ENCODE measurements at regions not wholly inside any gene's neighbourhood (a gene's known extent, or its start where the extent isn't known, plus 50 kb on each side); places are given as distances from the start of the nearest gene placed in this dataset.
A peak's percentile ranks its signal among the peaks of the same experiment; 100 is the strongest.
"Not testable (repeated sequence)": the region's sequence is repeated elsewhere in the genome, so short reads cannot be mapped to it uniquely, and the experiment has no call there.

DNA sequence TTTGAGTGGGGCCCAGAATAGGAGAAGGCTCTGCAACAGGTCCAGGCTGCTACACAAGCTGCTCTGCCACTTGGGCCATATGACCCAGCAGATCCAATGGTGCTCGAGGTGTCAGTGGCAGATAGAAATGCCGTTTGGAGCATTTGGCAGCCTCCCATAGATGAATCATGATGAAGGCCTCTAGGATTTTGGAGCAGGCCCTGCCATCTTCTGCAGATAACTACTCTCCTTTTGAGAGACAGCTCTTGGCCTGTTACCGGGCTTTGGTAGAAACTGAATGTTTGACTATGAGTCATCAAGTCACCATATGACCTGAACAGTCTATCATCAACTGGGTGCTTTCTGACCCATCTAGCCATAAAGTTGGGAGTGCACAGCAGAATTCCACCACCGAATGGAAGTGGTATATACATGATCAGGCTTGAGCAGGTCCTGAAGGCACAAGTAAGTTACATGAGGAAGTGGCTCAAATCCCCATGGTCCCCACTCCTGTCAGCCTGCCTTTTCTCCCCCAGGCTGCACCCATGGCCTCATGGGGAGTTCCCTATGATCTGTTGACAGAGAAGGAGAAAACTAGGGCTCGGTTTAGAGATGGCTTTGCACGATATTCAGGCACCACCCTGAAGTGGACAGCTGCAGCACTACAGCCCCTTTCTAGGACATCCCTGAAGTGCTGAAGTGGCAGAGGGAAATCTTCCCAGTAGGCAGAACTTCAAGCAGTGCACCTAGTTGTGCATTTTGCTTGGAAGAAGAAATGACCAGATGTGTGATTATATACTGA, 971.4 kb downstream of the MCTP2 start:
- no peak for DNase-seq

DNA sequence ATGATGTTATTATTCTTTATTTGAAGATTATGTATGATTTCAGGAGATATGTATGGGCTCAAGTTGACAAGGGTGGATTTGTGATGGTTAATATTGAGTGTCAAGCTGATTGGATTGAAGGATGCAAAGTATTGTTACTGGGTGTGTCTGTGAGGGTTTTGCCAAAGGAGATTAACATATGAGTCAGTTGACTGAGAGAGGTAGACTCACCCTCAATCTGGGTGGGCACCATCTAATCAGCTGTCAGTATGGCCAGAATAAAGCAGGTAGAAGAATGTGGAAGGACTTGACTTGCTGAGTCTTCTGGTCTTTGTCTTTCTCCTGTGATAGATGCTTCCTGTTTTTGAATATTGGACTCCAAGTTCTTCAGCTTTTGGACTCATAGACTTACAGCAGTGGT, 973.7 kb downstream of the MCTP2 start:
- no peak for DNase-seq

DNA sequence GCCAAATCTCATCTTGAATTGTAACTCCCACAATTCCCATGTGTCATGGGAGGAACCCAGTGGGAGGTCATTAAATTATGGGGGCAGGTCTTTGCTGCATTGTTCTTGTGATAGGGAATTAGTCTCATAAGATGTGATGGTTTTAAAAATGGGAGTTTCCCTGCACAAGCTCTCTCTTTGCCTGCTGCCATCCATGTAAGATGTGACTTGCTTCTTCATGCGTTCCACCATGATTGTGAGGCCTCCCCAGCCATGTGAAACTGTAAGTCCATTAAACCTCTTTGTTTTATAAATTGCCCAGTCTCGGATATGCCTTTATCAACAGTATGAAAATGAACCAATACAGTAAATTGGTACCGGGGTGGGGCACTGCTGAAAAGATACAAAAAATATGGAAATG, 974.5 kb downstream of the MCTP2 start:
- not testable (repeated sequence) for DNase-seq

DNA sequence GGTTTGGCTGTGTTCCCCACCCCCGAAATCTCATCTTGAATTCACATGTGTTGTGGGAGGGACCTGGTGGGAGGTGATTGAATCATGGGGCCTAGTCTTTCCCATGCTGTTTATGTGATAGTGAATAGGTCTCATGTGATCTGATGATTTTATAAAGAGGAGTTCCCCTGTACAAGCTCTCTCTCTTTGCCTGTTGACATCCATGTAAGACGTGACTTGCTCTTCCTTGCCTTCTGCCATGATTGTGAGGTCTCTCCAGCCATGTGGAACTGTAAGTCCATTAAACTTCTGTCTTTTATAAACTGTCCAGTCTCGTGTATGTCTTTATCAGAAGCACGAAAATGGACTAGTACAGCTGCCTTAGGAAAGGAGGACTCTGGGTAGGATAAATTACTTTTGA, 976.7 kb downstream of the MCTP2 start:
- no peak for DNase-seq

DNA sequence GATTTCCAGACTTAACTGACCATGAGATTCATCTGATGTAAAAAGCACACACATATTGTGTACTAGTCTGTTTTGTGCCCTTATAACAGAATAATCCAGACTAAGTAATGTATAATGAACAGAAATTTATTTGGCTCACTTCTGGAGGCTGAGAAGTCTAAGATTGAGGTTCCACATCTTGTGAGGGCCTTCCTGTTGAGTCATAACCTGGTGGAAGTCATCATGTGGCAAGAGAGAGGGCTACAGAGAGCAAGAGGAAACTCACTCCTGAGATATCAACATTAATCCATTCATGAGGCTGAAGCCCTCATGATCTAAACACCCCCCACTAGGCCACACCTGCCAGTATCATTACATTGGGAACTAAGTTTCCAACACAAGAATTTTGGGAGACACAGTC, 977.6 kb downstream of the MCTP2 start:
- no peak for DNase-seq

DNA sequence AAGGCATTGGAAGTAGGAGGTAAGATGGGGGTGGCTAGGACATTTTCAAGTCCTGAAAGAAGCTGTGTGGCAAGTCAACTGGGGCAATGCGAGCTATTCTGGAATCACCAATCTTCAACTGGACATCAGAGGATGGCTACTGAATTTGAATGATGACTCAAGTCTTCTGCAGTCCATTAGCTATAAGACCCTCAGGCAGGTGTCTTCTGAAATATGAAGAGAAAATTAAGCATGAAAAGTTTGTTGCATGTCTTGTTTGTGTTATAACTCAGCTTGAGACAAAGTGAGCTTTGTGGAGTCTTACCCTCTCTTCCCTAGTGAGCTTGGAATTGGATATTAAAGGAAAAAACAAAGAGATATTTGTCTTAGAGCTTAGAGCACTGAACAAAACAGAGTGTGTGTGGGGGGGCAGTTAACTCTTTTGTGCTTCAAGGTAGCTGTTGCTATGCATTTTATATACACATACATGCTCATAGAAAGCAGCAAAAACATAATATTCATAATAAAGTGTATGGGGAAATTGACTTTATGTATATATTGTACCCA, 979.1 kb downstream of the MCTP2 start:
- no peak for DNase-seq

DNA sequence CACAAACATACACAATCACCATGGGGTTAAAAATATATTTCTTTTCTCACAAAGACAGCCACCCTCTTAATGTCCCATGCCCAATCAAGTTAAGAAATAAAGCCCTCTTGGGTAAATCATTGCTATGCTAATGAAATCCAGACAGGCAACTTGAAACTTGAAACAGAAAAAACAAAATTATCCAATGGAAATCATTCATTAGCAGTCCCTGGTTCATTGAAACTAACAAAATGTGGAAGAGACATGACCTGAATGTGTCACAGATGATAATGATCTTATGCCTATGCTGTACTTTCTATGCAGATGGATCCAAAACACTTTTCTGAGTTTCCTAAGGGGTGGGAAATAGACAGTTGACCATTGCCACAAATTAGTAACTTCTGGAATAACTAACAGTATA, 983.7 kb downstream of the MCTP2 start:
- DNase-seq, result no peak

DNA sequence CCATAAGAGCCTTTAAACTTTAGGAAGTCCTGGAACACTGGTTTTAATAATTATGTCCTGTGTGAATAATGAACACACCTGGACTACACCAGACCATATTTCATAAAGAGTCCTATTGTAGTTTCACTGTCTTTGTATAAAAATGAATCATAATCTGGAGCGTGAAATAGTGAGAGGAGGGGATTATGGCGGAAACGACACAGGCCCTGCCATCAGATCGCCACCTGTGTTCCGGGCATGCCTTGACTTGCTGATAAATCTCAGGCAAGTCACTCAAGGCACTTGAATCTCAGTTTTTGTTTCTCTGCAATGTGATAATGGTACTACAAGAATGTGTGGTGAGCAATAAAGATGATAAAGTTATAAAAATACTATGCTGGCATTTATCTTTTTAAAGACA, 995.5 kb downstream of the MCTP2 start:
- no peak for DNase-seq

DNA sequence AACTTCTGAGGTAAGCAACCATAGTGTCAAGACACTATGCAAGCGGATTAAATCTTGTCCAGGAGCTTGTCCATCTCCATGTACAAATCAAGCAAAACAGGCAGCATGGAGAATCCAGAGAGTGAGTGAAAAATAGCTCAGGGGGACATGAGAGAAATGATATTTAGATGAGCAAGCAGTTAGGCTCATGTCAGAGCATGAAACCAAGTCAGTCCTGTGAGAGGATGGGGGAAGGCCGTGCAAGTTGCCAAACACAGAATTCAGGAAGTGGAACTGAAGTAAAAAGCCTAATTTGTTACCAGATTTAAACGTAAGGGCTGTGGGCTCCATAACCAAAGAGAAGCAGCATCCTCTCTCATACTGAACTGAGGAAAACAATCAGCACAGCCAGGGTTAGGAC, 995.9 kb downstream of the MCTP2 start:
- DNase-seq, result no peak

DNA sequence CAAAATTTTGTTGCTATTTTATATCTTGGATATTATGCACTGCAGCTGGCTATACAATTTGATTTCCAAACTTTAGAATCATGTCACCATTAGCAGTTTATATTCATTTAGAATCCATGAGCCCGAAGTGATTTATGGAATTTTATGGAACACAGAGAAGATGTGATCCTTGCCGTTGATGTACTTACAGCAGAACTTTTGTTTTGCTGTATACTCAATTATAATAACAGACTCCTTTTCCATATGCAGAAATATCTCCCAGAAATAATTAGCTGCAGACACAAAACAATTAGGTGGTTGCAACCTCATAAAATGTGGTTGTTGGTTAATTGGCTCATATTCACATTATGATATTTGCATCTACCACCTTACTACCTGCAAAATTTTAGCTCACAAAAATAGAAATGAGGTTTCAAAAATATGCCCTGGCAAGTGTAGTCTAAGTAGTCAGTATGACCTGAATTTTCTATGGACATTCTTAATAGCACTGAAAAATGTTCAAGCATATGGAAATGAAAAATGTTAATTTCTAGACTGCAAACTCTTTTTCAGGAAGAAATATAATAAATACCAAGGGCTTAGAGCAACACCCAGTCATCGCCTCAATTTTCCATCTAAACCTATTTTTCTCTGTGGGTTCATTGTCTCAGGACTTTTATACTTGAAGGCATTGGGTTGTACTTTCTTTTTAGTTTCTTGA, 997.6 kb downstream of the MCTP2 start:
- DNase-seq, result no peak

DNA sequence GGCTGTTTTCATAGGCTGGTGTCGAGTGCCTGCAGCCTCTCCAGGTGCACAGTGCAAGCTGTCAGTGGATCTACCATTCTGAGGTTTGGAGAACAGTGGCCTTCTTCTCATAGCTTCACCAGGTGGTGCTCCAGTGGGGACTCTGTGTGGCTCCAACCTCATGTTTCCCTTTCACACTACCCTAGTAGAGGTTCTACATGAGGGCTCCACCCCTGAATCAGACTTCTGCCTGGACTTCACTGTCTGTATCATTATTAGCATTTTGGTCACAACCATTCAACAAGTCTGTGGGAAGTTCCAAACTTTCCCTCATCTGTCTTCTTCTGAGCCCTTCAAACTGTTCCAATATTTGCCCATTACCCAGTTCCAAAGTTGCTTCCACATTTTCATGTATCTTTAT, 1003.7 kb downstream of the MCTP2 start:
- DNase-seq, result no peak

DNA sequence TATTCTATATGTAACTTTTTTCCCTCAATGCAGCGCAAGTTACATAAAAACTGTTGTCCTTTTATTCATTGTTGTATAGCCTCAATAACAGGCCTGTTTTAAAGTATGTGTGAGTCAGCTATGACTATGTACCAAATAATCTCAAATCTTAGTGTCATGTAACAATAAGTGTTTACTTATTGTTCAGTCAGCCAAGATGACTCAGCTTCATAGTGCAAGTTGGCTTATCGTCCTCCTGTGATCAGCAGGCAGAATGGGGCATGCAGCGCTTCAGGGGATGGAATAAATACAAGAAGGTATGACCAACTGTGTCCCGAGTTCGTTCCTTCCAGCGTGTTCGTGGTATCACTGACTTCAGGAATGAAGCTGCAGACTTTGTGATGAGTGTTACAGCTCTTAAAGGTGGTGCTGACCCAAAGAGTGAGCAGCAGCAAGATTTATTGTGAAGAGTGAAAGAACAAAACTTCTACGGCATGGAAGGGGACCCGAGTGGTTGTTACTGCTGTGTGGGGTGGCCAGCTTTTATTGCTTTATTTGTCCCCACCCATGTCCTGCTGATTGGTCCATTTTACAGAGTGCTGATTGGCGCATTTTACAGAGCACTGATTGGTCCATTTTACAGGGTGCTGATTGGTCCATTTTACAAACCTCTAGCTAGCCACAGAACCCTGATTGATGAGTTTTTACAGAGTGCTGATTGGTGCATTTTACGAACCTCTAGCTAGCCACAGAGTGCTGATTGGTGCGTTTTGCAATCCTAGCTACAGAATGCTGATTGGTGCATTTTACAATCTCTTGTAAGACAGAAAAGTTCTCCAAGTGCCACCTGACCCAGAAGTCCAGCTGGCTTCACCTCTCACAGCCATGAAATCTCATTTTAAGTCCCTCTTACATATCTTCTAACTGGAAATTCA, 1016.0 kb downstream of the MCTP2 start:
- DNase-seq, result no peak

DNA sequence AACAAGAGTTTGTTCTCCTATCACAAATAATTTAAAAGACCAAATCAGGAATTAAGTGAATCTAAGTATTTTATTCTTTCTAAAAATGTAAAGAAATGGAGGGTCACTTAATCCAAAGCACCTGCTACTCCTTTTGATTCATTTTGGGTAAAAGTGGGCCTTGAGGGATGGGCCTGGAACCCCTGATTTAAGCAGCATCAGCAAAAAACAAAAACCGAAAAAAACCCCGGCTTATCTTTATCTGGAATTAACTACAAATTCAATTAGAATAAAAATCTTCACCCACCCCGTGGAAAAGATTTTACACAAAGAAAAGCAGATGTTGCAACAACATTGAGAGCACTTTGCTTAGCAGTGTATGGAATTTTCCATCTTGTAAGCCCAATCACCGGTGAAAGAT, 1018.2 kb downstream of the MCTP2 start:
- DNase-seq, result no peak

DNA sequence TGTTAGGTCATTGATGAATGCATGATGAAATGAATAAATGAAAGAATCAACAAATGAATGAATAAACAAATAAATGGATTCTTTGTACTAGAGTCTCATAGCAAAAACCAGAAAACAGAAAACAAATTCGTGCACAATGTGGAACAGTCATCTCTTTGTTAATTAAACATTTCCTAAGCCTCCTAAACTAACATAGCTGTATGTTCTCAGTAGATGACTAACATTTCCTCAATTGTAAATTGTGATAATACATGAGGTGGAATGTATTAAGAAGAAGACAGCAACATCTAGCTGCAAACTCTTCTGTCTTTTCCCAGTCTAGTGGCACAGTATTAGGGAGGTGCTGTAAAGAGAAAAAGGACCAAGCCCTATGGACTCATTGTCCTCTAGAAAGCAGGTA, 1021.0 kb downstream of the MCTP2 start:
- DNase-seq, result no peak

DNA sequence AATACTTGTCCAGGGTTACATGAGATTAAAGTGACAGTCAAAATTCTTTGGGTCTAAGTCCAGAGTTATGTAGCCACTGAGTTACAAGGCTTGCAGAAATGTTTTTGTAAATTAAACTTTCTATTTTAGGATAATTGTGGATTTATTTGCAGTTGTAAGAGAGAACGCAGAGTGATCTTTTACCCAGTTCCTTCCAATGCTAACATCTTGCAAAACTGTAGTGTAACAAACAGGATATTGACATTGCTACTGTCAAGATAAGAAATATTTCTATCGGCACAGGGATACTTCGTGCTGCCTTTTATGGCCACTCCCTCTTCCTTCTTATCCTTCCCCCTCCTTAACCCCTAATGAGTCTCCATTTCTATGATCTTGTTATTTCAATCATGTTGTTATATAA, 1022.9 kb downstream of the MCTP2 start:
- no peak for DNase-seq

DNA sequence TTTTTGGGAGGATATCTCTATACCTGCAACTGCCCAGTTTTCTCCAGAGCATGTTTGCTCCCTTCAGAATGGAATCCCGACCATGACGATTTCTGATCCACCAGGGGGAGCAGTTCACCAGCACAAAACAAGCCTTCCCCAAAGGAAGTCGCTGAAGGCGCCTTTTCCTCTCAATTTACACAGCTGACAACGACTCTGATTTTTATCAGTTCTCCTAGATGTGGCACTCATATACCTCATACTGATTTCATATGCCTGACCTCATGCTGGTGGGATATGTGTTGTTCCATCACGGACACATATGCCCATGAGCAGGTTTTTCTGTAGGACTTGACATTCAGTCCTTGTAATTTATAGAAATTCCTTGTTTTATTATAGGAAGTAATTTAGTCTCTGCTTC, 1028.2 kb downstream of the MCTP2 start:
- peak; percentile 43 for DNase-seq

DNA sequence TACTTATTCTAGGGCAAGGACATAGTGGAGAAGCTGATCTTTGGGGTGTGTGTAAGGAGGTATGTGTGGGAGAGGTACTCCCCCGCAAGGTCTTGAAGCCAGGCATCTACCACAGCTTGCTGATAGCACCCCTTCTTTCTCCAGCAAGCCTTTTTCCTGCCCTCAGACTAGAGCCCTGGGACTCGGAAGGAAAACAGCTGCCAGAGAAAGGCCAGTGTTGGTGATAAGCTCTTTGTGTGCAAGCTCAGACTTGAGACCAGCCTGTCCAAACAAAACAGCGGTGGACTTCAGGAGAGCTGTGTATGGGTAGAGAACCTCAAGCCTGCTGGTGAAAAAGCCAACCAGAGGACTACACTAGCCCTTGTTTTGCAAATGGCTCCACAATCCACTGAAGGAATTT, 1028.6 kb downstream of the MCTP2 start:
- no peak for DNase-seq

DNA sequence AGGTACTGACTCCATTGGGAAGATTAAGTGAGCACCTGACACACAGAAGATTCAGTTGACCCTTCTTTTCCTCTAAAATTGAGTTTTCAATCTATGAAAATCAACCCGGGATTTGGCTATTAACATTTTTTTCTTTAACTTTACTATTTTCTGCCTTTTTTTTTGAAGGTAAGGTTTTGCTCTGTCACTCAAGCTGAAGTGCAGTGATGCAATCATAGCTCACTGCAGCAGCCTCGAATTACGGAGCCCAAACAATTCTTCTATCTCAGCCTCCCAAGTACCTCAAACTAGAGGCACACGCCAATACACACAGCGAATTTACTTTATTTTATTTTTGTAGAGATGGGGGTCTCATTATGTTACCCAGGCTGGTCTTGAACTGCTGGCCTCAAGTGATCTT, 1029.5 kb downstream of the MCTP2 start:
- no peak for DNase-seq

DNA sequence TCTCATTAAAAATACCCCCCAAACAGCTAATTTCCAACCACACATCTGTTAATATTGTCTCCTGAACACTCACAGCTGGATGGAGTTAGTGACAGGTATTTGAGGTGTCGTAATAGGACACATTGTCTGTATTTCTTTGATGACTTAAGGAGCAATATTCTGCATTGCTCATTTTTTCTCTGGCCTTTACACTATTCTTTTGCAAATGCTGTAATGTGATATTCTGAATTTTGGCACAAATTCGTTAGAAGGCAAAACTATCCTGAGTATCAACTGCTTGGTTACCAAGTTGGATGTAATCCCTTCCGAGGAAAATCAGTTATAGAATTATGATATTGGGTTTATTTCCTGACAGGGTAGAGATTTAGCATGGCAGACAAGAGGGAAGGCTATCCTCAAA, 1030.2 kb downstream of the MCTP2 start:
- DNase-seq, result no peak

DNA sequence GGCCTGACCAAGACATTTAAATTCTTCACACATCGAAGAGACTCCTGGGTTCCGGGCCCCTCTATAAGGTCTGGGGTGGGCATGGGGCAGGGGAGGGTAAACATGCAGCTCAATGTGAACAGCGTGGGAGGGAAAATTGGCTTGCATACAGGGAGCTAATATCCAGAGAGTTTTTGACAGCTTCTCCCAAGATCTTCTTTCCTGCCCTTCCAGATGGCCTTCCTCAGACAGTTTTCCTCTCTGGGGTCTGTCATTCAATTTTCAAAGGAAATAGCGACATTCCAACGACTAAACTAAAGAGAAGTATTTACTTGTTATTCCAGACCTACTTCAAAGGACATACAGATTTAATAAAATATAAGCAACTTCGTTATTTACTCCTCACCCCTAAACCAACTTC, 1030.6 kb downstream of the MCTP2 start:
- no peak for DNase-seq

DNA sequence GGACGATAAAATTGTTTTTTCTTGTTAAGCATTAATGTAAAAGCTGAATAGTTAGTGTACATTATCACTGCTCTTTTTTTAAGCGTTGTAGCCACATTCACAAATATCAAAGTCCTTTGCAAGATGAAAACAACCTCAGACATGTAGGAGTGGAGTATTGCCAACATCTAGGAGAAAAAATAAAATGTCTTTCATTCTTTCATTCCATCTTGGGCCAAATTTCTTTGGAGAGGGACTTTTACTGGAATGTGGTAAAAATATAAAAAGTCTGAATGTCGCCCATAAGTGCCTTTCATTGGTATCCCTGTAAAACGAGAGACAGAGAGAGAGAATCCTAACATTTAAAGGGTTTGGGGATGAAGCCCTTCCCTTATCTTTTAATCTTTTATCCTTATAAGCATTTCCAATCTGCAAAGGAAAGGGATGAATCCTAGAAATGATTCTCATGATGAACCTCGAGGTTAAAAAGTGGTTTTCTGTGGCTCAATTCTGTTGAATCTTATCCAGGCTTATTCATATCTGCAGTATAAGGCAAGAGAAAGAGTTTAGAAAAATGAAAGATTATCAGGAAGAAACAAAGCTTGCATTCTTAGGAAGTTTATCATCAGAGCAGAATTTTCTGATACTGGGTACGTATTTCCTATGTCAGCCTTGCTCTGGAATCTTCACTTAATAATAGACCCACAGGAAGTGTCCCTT, 1031.7 kb downstream of the MCTP2 start:
- DNase-seq, result no peak

DNA sequence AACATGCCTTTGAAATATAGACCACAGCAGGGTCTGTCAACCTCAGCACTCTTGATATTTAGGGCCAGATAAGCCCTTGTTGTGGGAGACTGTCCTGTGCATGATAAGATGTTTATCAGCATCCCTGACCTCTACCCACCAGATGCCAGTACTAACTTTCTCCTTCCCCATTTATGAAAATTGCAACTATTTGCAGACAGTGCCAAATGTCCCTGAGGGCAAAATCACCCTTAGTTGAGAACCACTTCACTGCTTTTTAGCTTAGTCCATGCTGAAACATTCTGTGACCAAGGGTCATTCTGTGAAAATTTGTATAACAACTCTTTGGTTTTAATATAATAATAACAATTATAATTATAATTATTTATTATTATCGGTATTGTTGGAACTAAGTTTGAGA, 1032.4 kb downstream of the MCTP2 start:
- DNase-seq, result no peak

Data from activated naive CD4-positive, alpha-beta T cell treated with anti-CD3 and anti-CD28 coated beads, Interleukin-2, amount 50 U/mL, for 16 hours (primary cell).